GM21529 (cell line): ENCODE measurements at regions not wholly inside any gene's neighbourhood (a gene's known extent, or its start where the extent isn't known, plus 50 kb on each side); places are given as distances from the start of the nearest gene placed in this dataset.

Experiments
- ATAC-seq: cut with Tn5 transposase; IDR thresholded peaks from one replicate; pipeline ENCODE4 v1.9.1; 2021; ENCODE audit not compliant: unreplicated experiment

DNA sequence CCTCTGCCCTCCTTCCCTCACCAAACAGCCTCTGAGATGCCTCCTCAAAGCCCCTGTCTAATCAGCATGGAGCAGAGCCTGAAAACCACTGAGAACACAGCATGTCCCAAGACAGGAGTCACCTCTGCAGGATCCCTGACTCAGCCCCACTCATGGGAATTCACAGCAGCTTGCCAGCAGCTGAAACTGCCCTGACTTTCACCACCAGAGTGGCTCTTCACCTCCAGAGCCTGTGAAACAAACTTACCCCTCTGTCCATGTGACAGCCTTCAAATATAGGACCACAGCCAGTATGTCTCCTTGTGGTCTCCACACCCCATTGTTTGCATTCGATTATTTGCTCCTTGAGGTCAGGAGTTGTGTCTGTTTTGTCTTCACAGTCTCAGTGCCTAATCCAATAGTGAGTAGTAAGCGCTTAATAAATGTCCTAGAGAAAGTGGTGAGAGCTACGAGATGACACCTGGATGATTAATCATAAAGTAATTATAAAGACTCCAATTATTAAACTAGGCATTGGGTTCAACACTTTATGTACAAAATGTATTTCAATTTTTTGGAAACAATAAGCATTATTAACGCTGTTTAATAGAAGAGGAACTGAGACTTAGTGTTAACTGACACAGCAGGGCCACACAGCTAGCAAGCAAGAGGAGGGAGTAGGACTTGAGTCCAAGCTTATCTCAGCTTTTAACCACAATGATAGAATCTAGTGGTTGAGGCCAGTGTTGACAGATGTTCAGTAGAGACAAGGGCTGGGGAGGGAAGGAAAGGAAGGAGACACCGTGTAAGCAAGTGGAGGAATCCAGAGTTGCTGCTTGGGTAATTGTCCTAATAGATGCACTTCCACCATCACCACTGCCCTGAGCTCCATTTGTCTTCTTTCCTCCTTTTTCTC lies 358.7 kb upstream of the TNP1 start:
- peak; percentile 51 for ATAC-seq

DNA sequence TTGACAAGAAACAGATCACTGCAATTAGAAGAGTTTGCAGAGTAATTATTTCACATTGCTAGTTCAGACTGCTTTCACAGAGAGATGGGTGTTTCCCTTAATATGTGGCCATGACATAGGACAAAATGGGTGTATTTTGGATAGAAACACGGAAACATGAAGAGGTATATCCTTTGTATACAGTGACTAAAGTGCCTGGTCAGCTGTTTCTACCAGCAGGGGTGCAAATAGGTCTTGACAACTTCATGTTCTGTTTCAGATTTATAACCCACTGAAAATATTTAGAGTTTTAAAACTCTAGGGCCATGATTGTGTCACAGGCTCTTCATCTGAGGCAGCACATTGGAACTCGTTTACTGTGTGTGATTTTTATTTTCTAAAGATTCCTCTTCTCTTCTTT lies 357.1 kb upstream of the TNP1 start:
- no peak for ATAC-seq

DNA sequence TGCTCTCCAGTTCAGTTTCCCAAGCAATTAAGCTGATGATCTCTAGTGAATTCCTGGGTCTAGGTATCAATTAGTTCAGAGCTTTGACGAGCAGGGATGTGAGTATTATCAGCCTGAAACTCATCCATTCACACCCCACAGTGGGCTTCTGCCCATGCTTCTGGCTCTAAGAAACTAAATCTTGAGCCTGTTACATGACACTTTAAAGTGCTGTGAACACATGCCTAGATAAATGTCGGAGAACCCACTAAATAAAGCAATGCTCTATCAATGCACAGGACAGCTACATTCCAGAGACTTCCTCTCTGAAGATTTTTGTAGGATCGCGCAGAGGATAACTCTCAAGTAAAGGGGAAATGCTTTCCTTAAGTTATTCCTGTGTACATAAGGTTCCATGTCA lies 356.5 kb upstream of the TNP1 start:
- ATAC-seq = no peak

DNA sequence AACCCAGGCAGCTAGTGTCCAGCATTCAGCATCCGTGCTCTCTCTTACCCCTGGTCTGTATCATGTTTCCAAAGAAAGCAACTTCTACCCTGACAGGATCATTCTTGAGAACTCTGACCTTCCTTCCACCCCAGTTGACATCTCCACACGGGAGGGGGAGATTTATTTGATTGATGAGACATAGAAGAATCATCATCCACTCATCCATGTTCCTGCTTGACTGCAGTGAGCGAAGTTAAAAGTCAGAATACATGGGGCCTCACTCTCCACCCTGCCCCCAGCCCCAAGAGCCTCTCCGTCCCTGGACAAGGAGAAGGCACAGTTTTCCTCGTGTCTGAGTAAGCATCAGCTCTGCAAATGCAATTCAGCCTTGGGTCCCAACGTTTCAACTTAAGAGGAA lies 356.0 kb upstream of the TNP1 start:
- no peak for ATAC-seq

DNA sequence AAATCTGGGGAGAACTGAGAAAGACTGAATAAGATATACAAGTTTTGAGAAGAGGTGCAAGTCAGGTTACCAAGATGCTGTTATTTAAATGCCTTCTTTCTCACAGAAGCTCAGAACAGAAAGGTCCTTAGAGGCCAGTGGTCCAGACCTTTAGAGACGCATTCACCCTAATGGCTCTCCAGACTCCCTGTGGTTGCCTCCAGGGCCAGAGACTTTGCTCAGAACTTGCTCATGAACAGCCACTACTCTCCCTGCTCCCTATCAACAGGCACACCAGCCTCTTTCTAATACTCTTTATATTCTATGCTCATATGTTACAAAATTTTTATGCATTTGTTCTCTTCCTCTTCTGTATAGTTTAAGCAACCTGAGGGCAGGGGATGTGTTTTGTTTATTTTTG lies 349.0 kb upstream of the TNP1 start:
- no peak for ATAC-seq

DNA sequence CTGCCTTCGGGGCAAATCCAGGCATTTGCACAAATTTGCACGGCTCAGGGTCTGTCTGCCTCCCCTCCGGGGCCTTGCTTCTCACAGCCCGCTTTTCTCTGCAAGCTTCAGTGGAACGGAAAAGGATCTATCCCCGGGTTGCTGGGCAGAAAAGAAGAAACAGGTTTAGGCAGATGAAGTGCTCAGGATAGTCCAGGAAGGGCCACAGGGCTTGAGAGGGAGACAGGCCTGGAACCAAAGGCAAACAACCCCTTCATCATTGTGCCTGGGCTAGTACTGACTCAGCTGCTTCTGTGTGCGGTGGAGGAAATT lies 347.8 kb upstream of the TNP1 start:
- ATAC-seq = no peak

DNA sequence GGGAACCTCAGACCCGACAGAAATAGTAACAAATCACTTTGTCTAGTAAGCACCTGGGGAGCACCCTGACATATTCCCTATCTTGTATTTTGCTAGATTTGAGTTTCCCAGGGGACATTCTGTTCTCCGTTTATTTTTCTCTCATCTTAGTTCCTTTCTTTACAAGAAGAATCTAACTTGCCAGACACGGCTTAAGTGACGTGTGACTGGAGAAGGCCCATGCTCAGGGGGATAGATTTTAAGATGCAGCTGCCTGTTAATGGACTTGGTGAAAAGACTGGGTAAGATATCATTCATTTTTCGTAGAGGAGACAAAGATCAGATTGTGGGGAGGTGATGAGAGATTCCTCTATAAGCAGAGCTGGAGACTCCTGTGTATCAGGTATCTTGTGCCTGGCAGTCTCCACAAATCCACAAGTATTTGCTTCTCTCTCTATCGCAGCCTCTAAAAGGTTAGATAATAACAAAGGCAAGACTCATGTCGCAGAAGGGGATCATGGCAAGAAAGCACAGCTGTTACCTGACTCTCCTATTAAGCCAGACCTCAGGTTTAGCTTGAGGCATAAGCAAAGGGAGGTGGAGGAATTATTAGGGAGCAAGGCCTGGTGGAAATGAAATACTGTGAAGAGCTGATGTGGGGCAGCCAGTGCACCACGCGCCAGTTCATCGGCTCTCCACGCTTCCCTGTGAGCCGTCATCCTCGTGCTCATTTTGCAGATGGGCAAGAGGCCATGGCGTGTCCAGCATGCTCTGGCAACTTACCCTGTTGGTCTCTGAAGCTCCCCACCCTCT lies 347.2 kb upstream of the TNP1 start:
- no peak for ATAC-seq

DNA sequence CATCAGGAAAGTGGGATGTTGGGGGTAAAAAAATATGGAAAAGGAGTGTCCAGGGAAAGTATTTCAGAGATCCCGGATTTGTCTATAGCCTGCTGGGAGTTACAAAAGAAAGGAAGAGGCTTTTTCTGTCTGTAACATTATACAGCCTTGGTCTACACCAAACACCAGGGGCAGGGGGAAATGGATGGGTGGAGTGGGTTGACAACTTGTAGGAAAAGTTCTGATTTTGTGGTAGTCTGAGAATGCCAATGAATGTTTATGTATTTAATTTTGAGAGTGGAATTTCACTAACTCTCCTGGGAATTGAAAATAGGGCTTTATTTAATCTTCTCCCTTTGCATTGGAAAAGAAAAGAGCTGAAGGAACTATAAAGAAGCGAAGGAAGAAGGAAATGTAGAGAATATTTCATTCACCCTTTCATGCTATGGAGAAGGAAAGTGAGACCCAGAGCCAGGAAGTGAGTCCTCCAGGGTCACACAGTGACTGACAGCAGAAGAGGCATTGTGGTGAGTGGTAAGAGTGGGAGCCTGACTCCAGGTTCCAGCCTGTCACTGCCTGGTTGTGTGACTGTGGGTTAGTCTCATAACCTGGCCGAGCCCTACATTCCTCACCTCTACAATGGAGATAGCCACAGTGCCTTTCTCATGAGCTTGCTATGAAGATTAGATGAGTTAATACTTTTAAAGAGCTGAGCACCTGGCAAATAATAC lies 346.3 kb upstream of the TNP1 start:
- no peak for ATAC-seq

DNA sequence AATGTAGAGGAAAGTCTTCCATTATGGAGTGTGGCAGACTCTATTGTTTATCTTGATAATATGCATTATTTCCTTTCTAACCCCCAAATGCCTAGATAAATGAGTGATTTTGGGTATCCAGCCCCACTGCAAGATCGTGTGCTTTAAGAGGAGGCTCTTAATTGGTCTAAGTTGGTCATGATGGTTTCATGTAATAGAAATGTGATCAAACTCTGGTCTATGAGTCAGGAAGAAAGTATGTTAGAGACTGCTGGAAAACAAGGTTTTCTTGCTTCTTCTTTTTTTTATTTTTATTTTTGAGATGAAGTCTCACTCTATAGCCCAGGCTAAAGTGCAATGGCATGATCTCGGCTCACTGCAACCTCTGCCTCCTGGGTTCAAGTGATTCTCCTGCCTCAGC lies 344.5 kb upstream of the TNP1 start:
- no peak for ATAC-seq

DNA sequence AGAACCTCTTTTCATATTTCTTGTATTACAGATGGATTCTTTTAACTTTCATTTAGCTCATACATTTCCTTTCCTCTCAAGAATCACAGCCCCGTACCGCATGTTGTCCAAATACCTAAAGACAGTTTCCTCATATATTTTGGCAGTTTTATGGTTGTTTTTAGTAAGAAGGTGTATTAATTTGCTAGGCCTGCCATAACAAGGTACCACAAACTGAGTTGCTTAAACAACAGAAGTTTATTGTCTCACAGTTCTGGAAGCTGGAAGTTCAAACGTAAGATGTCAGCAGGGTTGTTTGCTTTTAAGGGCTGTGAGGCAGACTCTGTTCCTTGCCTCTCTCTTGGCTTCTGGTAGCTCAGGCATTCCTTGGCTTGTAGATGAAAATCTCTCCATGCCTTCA lies 343.2 kb upstream of the TNP1 start:
- no peak for ATAC-seq

DNA sequence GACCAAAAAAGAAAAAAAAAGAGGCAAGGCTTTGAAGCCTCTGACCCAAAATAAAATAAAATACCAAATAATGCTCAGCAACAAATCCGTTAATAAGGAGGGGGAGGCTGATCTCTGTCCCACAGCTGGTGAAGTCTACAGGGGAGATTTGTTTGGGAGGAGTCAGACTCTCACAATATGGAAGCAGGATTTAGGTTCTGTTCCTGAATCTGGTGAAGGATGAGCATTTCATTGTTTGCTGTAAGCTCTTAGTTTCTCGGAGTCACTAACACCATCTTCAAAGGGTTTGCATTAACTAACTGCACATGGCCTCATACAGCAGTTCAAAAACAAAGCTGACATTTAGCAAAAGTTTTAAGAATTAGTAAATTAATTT lies 339.4 kb upstream of the TNP1 start:
- ATAC-seq = no peak

DNA sequence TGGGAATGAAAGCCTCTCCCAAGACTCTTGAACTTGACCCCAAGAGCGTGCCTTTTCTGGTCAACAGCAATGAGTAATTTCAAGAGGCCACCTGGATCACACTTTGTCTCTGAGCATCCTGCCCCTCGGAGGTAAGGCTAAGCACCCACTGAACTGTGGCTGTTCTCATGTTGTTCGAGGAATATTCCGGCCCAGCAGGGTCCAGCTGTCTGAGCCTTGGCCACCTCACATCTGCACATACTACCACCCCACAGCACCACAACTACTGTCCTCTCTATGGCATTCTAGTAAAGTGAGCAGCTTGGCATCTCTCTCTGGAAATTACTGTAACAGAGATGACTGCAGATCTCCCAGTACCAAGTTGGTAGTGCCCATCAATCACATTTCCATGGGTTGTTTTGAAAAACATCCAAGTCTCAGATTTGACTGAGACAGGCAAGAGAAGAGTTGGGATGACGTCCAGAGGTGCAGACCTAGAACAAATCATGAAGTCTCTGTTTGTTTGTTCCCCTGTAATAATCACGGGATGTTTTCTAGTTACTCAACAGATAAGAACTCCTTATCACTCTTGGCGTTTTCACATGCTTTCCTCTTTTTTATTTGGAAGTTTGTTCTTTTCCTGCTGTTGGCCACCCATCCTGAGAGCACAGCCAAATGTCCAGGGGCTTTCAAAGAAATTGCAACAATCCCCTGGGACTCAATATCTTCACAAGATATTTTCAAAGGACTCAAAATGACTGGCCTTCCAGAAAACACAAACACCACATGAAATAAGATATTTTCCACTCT lies 336.0 kb upstream of the TNP1 start:
- no peak for ATAC-seq

DNA sequence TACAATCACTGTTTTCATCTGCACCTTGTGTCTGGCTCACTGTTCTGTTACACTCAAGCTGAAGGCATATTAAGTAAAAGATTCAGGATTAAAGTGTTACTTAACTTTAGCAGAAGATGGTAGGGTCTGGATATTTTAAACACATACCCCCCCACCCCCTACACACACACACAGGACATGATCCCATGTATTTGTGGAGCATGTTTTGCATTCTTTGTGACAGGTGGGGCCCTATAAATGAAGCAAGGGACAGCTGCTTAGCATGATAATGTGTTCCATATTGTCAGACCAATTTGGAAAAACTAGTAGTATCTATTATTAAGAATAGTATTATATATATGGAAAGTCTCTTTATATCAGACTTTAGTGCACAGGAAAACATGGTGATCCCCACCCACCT lies 335.2 kb upstream of the TNP1 start:
- ATAC-seq = no peak

DNA sequence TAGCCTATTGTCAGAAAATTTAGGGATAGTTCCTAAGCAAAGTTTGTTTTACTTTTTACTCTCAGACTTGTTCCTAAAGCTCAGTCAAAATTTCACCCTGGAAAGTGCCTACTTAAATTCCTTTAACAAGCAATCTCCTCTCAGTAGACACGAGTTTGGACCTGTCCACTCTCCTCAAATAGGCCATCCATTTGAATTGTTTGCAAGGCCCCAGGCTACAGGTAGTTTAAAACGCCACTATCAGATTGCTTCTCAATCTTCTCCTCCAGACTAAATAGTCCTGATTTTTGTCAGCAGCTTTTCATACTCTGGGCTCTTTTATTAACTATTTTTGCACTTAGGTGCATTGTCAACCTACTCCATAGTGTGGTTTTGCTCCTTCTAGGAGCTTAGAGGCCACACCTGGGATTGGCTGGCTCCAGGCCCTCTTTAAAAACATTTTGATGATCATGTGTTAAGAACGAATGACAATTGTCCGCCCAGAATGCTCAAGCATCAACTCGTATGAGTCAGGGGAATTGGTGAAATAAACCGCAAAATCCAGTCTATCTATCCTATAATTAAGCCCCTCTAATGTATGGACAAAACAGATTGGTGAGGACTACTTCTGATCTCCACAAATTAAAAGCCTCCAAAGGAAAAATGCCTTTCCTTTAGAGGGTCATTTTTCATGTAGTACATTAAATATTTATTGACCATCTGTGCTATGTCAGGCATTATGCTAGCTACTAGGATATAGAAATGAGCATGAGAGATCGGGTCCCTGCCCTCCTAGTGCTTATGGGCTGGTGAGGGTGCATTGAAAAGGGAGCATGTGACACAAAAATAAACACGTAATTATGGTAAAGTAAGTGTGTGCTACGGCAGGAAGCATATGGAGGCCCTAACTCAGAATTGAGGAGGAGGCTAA lies 333.8 kb upstream of the TNP1 start:
- no peak for ATAC-seq

DNA sequence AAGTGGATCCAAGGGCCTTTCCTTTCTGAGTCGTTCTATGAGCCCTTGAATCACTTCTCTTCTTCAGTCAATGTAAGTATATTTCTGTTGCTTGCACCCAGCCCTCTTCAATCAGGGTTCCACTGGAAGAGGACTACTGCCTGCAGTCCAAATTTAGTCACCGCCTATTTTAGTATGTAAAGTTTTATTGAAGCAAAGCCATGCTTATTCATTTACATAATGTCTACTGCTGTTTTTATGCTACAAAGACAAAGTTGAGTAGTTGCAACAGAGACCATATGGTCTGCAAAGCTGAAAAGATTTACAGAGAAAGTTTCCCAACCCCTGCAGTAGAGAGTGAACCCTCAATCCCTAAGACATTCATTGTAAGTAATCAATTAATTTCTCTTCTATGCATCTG lies 332.5 kb upstream of the TNP1 start:
- ATAC-seq = no peak

DNA sequence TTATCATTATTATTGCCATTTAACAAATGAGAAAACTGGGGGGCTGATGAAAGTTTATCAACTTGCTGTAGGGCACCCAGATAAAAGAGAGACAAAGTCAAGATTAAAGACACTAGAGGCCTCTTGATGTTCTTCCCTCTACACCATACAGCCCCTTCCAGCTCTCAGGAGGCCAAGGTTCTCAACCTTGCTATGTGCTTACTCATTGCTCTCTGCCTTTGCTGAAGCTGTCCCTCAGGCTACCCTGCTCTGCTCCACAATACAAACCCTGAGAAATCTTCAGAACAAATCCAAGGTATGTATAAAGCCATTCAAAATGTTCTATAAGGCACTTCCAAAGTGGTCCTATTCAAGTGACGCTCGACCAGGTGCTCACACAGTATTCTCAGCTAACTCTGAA lies 329.9 kb upstream of the TNP1 start:
- ATAC-seq = no peak

DNA sequence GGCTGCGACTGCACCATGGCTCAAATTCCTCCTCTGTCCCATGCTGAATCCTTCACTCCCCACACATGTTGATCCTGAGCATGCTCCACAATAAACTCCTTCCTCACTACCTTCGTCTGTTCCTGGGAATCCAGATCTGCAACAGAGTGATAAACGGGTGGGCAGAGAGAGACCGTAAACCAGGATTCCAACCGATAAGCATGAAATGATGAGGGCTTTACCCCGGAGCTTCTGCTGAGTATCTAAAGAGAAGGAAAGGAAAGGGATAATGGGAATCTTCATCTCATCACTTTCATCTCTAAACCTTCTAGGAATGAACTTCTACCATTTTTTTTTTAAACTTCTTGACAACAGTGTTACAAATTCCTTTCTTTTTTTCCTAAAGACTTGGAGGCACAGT lies 329.3 kb upstream of the TNP1 start:
- ATAC-seq = no peak

DNA sequence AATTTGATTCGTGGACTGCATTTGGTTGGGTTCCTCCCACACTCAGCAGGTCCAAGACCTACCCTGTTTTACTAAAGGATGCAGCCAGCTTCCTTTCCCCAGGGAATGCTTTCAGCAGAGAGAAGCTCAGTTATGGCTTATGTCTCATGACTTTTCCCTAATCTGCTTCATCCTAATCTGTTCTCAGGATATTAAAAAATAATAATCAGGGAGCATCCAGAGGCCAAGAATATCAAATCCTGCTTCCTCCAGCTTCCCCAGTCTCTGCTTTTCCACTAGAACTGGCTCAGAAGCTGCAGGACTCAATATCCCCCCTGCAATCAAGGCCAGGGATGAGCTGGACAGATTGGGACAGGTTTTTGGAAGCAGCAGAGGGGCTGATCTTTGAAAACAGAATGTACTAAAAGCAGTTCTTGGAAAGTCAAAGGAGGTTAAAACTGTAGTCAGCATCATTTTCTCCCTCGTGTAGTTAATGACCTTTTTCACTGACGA lies 326.9 kb upstream of the TNP1 start:
- no peak for ATAC-seq

DNA sequence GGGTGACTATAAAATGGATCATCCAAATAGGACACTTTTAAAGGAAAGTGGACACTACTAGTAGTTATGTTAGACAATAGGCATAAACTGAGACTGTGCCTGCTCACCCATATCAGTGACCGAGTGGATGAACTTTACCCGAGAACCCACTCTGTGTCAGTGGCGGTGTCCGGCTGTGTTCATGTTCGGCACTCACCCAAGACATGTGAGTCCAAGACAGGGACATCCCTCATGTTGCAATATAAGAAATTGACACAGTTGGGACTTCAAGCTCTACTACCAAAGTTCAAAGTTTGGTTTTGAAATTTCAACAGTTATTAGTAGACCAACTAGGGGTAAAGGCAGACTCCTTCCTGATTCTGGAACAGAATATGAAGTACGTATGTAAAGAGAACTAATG lies 326.3 kb upstream of the TNP1 start:
- ATAC-seq = no peak
